HG03469 (cell line): ENCODE measurements at regions not wholly inside any gene's neighbourhood (a gene's known extent, or its start where the extent isn't known, plus 50 kb on each side); places are given as distances from the start of the nearest gene placed in this dataset.

Source experiments
- ATAC-seq: cut with Tn5 transposase; IDR thresholded peaks from one replicate; pipeline ENCODE4 v1.9.1; 2021; ENCODE audit warnings: mild to moderate bottlenecking, moderate library complexity, moderate number of reproducible peaks; ENCODE audit not compliant: unreplicated experiment

DNA sequence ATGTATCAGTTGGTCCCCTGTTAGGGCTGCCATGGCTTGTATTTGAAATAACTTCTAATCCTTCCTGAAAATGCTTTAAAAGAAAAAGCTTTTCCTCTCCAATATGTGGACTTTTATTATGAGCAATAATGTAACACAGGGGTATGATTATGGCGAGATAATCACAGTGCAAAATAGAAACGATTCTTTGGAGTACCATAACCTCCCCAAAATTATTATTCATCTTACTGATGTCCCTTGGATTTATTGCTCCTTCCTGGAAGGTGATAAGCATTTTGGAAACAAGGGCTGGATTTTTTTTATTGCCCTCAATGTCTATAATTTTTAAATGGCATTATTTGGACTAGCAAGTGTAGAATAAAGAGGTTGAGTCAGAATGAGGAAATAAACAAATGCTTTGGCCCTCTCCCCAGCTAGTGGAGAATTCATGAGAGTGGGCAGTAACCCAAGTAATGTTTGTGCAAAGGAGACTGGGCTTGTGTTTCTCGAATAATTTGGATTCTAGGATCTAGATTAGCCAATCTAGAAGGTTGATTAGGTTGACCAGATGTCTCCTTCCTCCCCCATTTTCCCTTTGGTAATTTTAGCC is 403.9 kb upstream of the CELF2 start:
- no peak for ATAC-seq

DNA sequence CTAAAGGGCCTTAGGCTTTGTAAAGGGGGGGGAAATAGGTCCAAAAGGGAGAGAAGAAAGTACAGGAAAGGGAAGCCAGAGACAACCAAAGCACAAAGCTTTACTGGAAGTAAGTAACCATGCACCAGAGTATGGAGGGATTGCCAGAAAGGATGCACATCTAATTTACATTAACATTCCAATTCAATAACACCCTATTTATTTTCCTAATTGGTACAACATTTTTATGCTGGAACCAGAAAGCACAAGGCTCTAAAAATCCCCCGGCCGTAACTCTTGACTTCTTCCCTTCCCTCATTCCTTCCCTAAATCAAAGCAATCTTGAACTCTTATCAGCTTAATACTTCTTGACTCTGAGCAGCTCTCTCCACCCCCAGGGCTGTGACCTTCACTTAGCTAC is 400.0 kb upstream of the CELF2 start:
- no peak for ATAC-seq

DNA sequence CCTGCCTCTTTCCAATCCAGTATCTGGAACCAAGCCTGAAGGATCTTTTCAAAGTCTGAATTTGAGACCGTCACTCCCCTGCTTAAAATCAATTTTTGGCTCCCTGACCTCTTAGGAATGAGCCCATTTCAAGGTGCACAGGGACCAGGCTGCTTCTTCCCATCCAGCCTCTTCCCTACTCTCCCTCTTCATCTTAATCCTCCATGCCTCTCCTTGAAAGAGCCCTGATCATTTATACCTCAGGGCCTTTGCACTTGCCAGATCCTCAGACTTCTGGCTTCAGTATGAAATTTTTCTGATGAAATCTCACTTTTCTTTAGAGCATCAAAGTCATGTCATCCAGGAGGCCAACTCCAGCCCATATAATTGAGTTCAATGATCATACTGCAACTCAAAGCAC is 399.5 kb upstream of the CELF2 start:
- no peak for ATAC-seq

DNA sequence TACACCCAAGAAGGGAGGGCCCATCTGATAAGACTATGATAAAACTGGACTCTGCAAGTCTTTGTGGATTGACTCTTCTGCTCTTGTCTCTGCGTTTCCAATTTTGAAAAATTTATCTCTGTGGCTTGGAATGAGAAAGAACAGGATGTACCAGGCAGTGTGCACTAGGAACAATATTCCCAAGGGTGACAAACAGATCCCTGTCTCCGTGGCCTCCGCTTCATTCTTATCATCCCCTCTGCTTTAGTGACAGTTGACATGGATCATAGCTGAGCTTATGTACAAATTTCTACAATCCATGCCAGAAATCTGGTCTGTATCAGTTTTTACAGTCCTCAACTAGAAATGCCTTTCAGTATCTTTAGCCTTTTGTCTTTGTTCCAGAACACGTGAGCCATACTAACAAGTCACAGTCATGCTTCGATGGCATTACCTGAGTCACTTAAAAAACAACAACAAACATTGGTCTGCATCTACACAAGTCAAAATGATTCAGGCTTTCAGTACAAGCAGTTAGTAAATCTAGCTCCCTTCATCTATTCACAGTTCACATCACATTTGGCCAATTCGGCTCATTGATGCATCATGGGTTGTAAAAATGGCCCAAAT is 393.6 kb upstream of the CELF2 start:
- no peak for ATAC-seq

DNA sequence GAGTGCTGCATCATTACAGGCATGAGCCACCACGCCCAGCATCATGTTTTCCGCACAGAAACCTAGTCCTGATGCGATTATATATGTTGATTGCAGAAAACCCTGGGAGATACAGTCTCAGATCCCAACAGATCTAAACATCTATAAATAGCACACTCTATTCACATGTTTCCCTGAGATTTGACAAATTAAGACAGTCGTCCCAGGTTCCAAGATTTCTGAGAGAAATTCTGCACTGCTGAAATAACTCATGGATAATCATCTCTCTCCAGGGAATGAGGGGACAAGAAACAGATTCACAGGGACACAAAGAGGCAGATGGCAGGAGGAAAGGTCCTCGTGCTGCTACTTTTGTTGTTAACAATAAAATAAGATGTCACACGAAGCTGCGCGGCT is 393.1 kb upstream of the CELF2 start:
- ATAC-seq, result no peak

DNA sequence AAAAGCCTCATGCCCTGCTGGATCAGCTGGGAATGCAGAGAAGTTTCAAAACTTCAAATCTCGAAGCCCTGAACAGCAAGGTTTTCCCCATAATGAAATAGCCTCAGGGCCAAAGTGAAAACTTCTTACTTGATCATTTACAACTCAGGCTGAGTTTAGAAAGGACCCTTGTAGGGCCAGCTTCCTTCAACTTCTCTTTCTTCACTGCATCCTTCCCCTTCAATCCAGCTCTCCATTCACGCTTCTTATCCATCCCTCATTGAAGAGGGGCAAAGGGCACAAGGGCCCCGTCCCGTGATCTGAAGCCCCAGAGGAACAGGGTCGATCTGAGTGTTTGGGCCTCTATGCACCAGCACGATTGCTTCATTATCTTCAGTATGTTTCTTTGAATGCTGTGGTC is 392.2 kb upstream of the CELF2 start:
- ATAC-seq, result no peak

DNA sequence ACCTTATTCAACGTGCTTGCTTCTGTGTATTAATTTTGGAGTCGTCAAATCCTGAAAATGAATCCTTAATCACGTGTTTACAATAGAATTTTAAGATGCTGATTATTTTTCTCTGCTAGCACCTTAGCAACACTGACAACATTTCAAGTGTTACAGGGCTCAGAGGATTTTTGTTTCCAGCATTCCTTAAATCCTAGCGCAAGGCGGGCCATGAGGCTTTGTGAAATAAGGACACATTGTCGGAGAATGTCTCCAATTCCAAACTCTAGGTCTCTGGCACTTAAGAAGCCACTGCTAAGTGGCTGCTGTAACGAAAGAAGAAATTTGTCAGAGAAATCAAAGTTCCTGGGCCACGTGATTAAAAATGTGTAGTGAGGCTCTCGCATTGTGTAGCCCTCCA is 390.9 kb upstream of the CELF2 start:
- ATAC-seq, result no peak

DNA sequence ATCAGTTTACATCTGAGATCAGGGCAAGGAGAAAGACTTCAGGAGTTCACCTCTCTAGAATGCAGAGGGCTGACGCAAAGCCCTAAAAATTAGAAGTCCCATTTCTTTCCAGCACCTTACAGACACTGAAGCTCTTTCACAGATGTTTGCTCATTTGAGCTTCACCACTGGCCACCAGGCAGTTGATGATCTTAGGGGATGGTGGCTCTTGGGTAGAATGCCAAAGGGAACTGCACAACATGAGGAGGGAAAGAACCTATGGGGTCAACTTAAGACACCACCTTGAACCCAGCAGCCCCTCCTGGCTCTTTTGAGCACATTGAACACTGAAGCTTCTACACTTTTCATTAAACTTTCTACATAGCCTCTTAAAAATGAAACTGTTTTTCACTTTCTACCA is 390.3 kb upstream of the CELF2 start:
- no peak for ATAC-seq

DNA sequence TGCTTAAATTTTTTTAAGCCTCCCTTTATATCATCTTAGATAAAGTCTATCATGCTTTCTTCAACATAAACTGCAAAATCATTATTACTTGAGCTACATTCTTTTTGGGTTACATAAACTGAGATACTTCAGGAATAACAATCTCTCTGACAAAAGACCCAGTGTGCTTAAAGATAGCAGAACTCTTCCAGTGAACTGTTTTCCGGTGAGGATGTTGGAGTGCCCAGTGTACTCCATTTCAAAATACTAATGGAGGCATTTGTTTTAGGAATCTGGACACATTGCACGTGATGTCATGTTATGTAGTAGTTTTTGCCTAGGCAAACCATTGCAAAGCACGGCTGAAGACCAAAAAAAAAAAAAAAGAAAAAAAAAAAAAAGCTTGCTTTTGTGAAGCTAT is 388.2 kb upstream of the CELF2 start:
- no peak for ATAC-seq

DNA sequence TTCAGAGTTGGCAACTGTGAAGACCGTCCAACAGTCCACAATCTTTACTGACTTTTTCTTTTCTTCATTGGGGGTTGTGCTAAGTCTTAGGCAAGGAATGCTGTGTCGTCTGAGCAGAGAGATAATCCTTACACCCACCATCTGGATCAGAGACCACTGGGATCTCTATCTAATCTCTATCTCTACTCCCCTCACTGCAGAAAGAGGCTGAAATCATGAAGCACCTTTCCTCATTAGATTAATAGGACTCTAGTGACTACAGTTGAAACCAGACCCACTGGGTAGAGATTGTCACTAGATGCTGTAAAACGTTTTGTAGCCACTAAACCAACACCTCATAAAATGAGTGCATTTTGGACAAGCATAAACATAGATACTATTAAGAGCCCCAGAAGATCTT is 387.4 kb upstream of the CELF2 start:
- ATAC-seq, result no peak

DNA sequence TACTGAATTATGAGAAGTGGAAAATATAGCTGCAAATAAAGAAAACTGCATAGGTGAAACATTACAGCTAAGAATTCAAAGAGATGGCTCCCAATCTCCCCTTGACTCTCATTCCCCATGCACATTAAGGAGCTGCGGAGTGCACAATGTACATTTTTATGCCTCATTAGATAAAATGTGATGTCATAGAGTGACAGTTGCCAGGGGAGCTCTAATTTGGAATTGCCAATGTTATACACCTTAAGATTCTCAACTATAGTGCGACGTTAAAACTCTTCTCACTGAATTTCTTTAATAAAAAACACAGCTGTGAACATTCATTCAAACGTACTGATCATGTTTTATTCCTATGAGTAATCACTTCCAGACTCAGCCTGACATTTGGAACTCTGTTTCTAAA is 386.9 kb upstream of the CELF2 start:
- no peak for ATAC-seq

DNA sequence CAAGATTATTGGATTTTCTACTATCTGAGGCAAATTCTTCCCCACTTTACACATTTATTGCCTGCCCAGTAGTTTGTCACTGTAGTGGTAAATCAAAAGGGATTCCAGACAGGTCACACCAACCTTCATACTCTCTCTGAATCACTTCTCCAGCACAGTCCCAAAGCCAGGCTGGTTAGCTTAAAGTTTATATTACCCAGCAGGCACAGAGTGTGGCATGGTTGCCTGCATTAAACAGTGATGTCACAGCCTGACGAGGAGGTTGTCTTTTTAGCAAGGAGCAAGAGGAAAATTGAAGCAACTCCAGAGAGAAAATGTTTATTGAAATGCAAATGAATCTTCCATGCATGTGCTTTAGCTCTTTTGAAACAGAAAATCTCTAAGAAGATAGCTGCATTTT is 375.5 kb upstream of the CELF2 start:
- ATAC-seq, result no peak

DNA sequence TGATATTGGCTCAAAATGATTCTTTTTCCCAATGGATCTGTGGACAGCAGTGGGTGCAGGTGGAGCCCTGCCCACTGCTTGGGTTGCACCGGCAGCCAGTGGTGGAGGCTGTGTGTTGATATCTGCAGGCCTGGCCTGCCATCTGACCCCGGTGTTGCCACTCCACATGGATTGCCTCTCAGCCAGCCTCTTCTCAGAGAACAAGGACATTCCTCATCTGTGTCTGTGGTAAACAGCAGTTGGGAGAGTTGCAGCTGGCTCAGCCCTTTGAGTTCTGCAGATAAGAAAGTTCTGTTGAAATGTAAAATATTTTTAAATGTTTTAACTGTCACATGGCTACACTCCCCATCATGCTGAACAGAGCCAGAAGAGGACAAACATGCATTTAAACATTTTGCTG is 374.9 kb upstream of the CELF2 start:
- no peak for ATAC-seq

DNA sequence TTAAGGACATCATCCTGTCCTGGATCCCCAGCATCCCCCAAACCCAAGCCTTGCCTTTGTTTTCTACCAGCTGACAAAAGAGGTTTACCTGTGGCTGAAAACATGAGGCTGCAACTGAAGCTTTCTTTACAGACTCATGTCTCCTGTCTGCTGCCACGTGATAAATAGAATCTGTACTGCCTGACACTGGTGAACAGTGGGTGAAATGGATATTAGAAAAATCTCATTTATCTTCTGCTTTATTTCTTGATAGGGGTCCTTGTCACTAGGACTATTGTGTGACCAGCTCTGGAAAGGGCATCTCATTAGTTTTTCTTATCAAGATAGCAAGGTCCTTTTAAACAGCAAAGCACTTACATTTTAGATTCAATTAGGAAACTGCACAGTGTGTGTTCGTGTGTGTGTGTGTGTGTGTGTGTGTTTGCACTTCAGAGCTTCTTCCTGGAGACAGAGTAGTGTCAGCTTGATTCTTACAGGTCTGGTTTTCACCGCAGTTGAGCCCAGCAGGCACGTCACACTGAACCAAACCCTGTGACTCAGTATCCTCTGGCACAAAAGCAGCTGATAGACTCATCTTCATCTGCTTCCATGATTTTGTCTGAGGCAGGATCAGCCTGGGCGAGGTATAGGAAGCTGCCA is 373.5 kb upstream of the CELF2 start:
- no peak for ATAC-seq

DNA sequence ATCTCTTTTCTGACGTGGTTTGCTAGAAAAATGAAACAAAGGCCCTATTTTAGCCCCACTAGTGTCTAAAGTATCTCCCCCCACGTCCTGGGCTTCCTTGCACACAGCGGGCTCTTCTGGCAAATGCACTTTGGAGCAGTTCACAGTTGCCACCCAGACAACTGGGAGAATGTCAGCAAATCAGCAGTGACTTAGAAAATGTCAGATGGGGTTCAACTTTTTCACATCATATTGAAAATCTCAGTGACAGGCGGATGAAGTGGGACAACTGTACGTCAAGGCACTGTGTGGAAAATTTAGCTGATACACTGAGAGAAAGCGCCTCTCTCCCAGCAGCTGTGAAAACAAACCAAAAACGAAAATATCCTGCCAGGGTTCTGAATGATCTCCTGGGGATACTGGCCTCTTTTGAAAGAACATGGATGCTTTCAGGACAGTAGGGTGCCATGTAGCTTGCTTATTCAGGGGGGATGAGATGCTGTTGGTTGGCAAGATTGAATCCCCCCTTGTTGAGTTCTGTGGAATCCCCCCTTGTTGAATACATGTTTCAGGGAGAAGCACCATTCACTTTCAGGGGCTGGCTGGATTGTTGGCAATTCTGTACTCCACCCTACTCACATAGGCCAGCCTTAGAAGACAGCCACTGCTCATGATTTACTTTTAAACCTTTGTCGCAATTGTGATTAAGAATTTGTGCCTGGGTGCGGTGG is 372.8 kb upstream of the CELF2 start:
- ATAC-seq, result no peak

DNA sequence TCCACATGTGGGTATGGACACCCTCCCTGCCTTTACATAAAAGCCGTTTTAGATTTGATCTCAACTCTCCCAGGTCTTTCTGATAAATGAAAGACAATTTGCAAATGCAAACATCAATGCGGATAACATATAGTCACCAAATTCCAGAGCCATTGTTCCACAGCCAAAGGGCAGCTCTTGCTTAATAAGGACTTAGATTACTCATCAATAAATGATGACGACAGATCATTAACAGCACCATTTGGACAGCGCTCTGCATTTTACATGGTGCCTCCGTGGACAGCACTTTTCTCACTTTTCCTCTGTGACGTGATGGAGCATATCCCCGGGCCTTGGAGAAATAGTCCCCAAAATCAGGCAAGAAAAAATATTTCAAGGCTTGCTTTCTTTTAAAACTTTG is 370.3 kb upstream of the CELF2 start:
- ATAC-seq, result no peak

DNA sequence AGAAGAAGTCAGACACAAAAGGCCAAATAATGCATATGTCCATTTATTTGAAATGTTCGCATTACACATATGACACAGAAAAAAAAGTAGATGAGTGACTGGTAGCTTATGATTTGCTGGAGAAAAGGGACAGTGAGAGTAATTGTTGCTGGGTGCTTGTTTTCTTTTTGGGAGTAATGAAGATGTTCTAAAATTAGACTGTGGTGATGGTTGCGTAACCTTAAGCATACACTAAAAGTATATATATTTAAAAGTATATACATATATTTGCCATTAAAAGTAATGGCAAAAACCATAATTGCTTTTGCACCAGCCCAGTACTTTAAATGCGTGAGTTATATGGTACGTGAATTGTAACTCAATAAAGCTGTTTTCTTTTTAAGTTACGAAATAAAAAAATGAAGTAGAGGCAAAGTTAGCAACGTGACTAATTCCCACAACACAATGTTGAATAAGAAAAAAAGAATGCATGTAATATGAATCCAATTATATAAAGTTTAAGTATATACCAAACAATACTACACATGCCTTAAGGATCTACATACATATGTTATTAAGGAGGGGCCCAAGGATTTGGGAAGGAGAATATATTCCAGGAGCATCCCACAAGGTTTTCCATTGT is 360.4 kb upstream of the CELF2 start:
- ATAC-seq, result no peak

DNA sequence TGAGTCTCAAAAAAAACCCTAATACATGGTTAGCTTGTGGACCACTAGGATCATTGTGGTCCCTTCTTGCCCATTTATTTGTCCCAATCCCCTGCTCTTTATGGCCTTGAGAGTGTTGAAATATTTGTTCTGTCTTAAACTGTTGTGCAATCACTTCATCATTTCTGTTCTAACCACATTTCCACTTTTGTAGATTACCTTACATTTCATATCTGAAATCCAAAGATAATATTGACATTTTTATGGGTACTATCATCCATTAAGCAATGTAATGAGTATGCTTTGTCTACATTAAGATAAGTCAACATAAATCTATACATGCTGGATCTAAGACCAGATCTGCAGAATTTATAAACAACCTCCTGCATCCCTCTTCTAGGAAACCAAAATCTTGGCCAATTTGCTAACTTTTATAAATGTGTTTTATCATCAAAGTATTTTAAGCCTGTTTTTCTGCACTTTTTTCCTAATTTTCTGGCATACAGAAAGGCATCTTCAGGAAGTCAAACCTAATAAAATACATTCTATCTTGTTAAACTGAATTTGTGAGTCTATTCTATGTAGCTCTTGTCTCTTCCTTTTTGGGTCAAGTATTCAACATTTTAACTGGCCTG is 359.4 kb upstream of the CELF2 start:
- ATAC-seq, result no peak

DNA sequence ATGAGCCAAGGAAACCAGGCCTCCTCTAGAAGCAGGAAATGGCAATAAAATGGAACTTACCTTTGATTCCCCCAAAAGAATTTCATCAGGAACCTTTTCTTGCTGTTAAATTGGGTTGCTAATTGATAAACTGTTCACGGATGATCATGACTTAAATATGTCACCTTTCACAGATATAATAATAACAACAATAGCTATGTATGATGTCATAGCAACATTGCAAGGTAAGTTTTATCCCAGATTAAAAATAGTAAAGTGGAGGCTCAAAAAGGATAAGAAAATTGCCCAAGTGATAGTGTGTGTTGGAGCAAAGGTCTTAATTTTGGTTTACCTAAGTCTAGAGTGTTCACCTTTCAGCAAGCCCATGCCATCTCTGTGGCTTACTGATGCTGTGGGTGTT is 357.6 kb upstream of the CELF2 start:
- no peak for ATAC-seq

DNA sequence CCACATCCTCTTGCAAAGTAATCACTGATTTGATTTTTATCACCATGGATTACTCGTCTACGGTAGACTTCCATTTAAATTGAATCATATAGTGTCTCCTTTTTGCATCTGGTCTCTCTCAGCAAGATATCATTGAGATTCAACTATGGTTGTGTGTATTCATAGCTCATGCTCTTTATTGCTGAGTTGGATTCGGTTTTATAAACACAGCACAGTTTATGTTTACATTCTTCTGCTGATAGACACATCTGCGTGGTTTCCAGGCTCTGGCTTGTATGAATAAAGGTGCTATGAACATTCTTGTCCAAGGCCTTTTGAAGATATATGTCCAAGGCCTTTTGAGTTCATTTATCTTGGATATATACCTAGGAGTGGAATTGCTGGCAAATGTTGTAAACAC is 356.5 kb upstream of the CELF2 start:
- no peak for ATAC-seq

DNA sequence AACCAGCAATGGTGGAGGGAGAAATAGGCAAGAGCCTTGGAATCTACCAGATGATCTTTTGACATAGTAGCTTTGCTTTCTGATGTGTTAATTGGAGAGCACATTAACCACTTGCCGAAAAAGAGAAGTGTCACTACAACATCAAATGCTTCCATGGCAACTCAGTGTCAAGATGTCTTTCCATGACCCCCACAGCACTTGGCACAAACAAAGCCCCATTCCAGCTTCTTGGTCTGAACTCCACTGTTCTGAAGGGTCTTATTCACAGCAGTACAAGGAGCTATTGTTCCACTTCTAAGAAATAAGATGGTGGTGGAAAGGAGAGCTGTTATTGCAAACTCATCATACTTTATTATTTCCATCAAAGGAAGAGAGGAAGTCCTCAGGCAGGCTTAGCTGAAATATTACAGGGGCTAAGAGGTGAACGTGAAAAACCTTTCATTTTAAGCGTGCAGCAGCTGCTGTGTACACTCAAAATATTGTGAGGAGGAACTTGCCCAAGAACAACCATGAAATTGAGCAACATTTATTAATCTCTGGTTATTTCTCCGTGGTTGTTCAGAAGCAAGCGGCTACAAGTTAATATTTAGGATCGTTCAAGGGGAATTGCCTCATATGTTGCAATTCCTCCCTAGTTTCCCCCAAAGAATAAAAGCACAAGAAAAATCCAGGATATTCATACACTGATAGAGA is 354.8 kb upstream of the CELF2 start:
- ATAC-seq, result no peak
